ENCODE measurements at regions not wholly inside any gene's neighbourhood (a gene's known extent, or its start where the extent isn't known, plus 50 kb on each side); places are given as distances from the start of the nearest gene placed in this dataset.
A peak's percentile ranks its signal among the peaks of the same experiment; 100 is the strongest.

DNA sequence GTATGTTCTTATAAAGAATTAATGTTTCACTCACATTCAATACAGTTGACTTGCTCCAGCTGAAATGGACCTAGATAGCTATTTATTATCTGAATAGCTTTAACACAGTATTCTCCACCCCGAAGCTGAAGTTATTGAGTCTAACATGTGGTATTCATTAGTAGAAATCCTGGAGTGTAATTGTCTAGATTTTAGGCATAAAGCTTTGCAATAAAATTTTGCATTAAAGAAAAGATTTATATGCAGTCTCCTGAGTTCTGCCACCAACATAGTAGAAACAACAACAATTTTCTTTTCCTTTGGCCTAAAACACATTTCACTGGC lies 90.2 kb upstream of the DCLK2 start:
- H3K9me3 ChIP-seq: no peaks in the 10 kb centered on the region
- TF ChIP-seq, protein P1, sequence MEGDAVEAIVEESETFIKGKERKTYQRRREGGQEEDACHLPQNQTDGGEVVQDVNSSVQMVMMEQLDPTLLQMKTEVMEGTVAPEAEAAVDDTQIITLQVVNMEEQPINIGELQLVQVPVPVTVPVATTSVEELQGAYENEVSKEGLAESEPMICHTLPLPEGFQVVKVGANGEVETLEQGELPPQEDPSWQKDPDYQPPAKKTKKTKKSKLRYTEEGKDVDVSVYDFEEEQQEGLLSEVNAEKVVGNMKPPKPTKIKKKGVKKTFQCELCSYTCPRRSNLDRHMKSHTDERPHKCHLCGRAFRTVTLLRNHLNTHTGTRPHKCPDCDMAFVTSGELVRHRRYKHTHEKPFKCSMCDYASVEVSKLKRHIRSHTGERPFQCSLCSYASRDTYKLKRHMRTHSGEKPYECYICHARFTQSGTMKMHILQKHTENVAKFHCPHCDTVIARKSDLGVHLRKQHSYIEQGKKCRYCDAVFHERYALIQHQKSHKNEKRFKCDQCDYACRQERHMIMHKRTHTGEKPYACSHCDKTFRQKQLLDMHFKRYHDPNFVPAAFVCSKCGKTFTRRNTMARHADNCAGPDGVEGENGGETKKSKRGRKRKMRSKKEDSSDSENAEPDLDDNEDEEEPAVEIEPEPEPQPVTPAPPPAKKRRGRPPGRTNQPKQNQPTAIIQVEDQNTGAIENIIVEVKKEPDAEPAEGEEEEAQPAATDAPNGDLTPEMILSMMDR (IDR thresholded peaks at IDR 0.05): no peak
- H3K36me3 ChIP-seq: no peaks in the 10 kb centered on the region
- no peak overlapping the region for H3K27ac ChIP-seq
- DNase-seq: no peak
- intact Hi-C loops (cut with DNase I): no loop called here
- no peak overlapping the region for H3K9ac ChIP-seq (ENCODE audit: low read depth in 2 of 2, low read length in 2 of 2)
- H3K4me3 ChIP-seq: no peak overlapping the region
- H3K27me3 ChIP-seq: no peaks in the 10 kb centered on the region
- H3K4me1 ChIP-seq: no peaks in the 10 kb centered on the region

DNA sequence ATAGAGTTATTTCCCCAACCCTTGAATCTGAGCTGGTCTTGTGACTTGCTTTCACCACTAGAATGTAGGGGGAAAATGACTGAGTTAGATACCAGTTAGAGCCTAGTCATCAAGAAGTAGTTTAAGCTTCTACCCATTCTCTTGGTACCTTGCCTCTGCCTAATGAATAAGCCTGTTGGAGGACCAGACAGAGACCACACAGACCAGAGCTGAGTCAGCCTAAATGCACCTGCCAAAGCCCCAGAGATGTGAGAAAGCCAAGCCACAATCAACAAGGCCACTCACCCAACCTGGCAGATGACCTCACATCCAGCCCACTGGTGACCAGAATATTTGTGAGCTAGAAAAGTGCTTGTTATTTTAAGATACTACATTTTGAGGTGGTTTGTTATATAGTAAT lies 85.2 kb upstream of the DCLK2 start:
- intact Hi-C loops (cut with DNase I): no loop called here
- TF ChIP-seq, protein P1 (IDR thresholded peaks at IDR 0.05): no peak
- H3K27ac ChIP-seq: no peak overlapping the region
- no peak for DNase-seq
- no peaks in the 10 kb centered on the region for H3K27me3 ChIP-seq
- H3K9me3 ChIP-seq: no peaks in the 10 kb centered on the region
- no peaks in the 10 kb centered on the region for H3K4me1 ChIP-seq
- no peaks in the 10 kb centered on the region for H3K36me3 ChIP-seq
- H3K4me3 ChIP-seq: no peak overlapping the region
- no peak overlapping the region for H3K9ac ChIP-seq (ENCODE audit: low read depth in 2 of 2, low read length in 2 of 2)

DNA sequence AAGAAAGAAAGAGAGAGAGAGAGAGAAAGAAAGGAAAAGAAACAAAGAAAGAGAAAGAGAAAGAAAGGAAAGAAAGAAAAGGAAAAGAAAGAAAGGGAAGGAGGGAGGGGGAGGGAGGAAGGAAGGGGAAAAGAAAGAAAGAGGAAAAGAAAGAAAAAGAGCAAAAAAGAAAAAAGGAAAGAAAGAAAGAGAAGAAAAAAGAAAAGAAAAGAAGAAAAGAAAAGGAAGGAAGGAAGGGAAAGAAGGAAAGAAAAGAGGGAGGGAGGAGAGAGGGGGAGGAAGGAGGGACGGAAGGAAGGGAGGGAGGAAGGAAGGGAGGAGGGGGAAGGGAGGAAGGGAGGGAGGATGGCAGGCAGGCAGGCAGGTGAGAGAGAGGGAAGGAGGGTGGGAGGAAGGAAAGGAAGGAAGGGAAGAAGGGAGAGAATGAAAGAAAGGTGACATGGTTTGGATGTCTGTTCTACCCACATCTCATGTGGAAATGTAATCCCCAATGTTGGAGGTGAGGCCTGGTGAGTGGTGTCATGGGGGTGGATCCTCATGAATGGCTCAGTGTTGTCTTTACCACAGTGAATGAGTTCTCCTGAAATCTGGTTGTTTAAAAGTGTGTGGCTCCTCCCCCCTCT lies 83.0 kb upstream of the DCLK2 start:
- Histone ChIP-seq H3K36me3 (no peaks in the 10 kb centered on the region), H3K9me3 (no peaks in the 10 kb centered on the region), H3K27me3 (no peaks in the 10 kb centered on the region), H3K27ac (no peak overlapping the region), H3K4me1 (no peaks in the 10 kb centered on the region), H3K4me3 (no peak overlapping the region), H3K9ac (ENCODE audit: low read depth in 2 of 2, low read length in 2 of 2) (no peak overlapping the region)
- DNase-seq: no peak
- intact Hi-C loops (cut with DNase I): no loop called here
- TF ChIP-seq, protein P1 (IDR thresholded peaks at IDR 0.05): no peak

DNA sequence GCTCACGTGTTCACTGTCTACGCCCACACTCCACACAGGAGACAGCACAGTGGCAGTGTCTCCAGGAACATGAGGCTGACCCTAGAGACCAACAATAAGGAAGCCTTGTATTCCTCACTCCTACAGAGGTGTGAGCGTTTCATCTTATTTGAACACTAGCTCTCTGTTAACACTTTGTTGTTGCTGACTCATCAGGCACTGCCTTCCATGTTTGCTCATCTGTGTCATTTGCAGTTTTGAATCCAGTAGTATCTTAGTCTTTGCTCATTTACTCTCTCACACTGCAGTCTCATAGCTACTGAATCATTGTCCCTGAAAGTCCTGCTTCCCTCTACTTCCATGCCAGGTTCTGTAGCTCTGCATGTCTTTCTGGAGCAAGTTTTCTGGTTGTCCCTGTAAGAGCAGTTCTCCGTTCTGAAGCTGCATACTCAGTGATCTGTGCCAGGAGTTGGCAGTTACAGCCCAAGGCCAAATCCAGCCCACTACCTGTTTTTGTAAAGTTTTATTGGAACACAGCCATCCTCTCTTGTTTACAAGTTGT lies 80.3 kb upstream of the DCLK2 start:
- no peaks in the 10 kb centered on the region for H3K4me1 ChIP-seq
- H3K9me3 ChIP-seq: no peaks in the 10 kb centered on the region
- intact Hi-C loops (cut with DNase I): no loop called here
- peak; percentile 63 for DNase-seq
- H3K27me3 ChIP-seq: no peaks in the 10 kb centered on the region
- peak overlapping the region; percentile 69 for H3K27ac ChIP-seq
- H3K36me3 ChIP-seq: no peaks in the 10 kb centered on the region
- H3K9ac ChIP-seq (ENCODE audit: low read depth in 2 of 2, low read length in 2 of 2): no peak overlapping the region
- TF ChIP-seq, protein P1 (IDR thresholded peaks at IDR 0.05): no peak
- no peak overlapping the region for H3K4me3 ChIP-seq

DNA sequence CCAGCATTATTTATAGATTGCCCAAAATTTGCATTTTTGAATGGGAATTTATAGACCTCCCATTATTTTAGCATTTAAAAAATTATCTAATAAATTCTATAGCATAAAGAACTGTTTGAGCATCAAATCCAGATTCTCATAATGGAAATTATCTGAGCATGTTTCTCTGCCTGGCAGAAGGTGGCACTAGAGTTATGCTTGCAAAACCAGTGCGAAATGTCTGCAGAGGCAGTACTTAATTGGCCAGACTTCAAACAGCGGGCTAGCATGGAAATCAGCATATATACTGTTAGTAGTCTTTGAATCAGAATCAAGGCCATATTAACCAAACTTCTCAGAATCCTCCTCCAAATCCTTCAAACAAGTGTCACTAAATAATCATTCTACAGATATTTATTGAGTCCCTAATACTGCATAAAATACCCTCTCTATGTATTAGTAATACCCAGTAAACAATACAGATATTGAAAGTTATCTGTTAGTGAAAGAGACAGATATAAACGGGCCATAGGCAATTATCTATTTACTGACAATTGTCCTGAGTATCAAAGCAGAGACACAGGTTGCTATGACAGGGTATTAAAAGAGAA lies 78.7 kb upstream of the DCLK2 start:
- no peak overlapping the region for H3K4me3 ChIP-seq
- no peak overlapping the region for H3K9ac ChIP-seq (ENCODE audit: low read depth in 2 of 2, low read length in 2 of 2)
- no peaks in the 10 kb centered on the region for H3K4me1 ChIP-seq
- DNase-seq: peak; percentile 36
- TF ChIP-seq, protein P1 (IDR thresholded peaks at IDR 0.05): peak; percentile 53
- no peaks in the 10 kb centered on the region for H3K27me3 ChIP-seq
- no peaks in the 10 kb centered on the region for H3K9me3 ChIP-seq
- no peaks in the 10 kb centered on the region for H3K36me3 ChIP-seq
- H3K27ac ChIP-seq: no peak overlapping the region
- intact Hi-C loops (cut with DNase I): loop anchor here (10.0 kb wide), 3 partner anchors 75 to 865 kb away; partner anchors contain the start of gene DCLK2
